Tibial nerve (tissue), 4 donors: ENCODE measurements at regions not wholly inside any gene's neighbourhood (a gene's known extent, or its start where the extent isn't known, plus 50 kb on each side); places are given as distances from the start of the nearest gene placed in this dataset.

ENCODE experiments used
- EP300 ChIP-seq, 2 donors: sonication (generic); formaldehyde crosslinking; IDR thresholded peaks; one replicate each; pipeline ENCODE4 v1.6.1; 2017; ENCODE audit warnings: antibody characterized with exemption in 2 of 2, mild to moderate bottlenecking in 1 of 2
- POLR2A ChIP-seq, 2 donors: fragments of 450-650 bp; IDR thresholded peaks; one replicate each; pipeline ENCODE4 v1.6.1; 2017; ENCODE audit warnings: antibody characterized with exemption in 2 of 2, mild to moderate bottlenecking in 2 of 2, moderate library complexity in 2 of 2
- TF ChIP-seq, protein P1 (sequence below), 5 experiments: fragments of 200-600 bp in 3 of 5; fragments of 450-650 bp in 2 of 5; sonication (generic) in 3 of 5; IDR thresholded peaks; one replicate each; pipeline ENCODE4 v1.5.1; 2016 to 2019; ENCODE audit warnings: antibody characterized with exemption in 5 of 5, mild to moderate bottlenecking in 3 of 5, moderate library complexity in 2 of 5

DNA sequence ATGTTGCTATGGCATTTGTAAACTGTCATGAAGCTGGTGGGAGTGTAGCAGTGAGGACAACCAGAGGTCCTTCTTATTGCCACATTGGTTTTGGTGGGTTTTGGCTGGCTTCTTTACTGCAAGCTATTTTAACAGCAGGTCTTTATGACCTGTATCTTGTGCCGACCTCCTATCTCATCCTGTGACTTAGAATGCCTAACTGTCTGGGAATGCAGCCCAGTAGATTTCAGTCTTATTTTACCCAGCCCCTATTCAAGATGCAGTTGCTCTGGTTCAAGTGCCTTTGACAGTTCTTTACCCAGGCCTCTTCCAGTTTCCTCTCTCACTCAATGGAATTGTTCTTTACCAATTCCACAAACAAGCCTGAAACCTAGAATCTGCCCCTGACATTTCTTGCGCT, 145.1 kb downstream of the KCNE4 start:
- TF ChIP-seq, protein P1, sequence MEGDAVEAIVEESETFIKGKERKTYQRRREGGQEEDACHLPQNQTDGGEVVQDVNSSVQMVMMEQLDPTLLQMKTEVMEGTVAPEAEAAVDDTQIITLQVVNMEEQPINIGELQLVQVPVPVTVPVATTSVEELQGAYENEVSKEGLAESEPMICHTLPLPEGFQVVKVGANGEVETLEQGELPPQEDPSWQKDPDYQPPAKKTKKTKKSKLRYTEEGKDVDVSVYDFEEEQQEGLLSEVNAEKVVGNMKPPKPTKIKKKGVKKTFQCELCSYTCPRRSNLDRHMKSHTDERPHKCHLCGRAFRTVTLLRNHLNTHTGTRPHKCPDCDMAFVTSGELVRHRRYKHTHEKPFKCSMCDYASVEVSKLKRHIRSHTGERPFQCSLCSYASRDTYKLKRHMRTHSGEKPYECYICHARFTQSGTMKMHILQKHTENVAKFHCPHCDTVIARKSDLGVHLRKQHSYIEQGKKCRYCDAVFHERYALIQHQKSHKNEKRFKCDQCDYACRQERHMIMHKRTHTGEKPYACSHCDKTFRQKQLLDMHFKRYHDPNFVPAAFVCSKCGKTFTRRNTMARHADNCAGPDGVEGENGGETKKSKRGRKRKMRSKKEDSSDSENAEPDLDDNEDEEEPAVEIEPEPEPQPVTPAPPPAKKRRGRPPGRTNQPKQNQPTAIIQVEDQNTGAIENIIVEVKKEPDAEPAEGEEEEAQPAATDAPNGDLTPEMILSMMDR (IDR thresholded peaks at IDR 0.05) = no peak
- TF ChIP-seq POLR2A (IDR thresholded peaks at IDR 0.05) = no peak
- TF ChIP-seq EP300 (IDR thresholded peaks at IDR 0.05) = no peak
